ENCODE measurements at regions not wholly inside any gene's neighbourhood (a gene's known extent, or its start where the extent isn't known, plus 50 kb on each side); places are given as distances from the start of the nearest gene placed in this dataset.

- CTCF ChIA-PET: no interaction called here
- H3K27me3 Mint-ChIP-seq (ENCODE audit: unreplicated experiment): no peaks in the 10 kb centered on the region
- no peaks in the 10 kb centered on the region for H3K36me3 Mint-ChIP-seq (ENCODE audit: insufficient read depth, unreplicated experiment)
- TF ChIP-seq, protein P1, sequence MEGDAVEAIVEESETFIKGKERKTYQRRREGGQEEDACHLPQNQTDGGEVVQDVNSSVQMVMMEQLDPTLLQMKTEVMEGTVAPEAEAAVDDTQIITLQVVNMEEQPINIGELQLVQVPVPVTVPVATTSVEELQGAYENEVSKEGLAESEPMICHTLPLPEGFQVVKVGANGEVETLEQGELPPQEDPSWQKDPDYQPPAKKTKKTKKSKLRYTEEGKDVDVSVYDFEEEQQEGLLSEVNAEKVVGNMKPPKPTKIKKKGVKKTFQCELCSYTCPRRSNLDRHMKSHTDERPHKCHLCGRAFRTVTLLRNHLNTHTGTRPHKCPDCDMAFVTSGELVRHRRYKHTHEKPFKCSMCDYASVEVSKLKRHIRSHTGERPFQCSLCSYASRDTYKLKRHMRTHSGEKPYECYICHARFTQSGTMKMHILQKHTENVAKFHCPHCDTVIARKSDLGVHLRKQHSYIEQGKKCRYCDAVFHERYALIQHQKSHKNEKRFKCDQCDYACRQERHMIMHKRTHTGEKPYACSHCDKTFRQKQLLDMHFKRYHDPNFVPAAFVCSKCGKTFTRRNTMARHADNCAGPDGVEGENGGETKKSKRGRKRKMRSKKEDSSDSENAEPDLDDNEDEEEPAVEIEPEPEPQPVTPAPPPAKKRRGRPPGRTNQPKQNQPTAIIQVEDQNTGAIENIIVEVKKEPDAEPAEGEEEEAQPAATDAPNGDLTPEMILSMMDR (IDR thresholded peaks at IDR 0.05; ENCODE audit: unreplicated experiment): no peak
- no peak for DNase-seq
- no TSS peak for BruUV-seq (replicated peaks)
- intact Hi-C loops (cut with micrococcal nuclease; ENCODE audit: unreplicated experiment): no loop called here
- no peaks in the 10 kb centered on the region for H3K4me1 Mint-ChIP-seq (ENCODE audit: low read depth, unreplicated experiment)
- H3K4me3 Mint-ChIP-seq (ENCODE audit: low read depth, unreplicated experiment): no peak overlapping the region
- no peak overlapping the region for H3K27ac Mint-ChIP-seq (ENCODE audit: unreplicated experiment)
- peaks cover 9% of the 10 kb centered on the region for H3K9me3 Mint-ChIP-seq (ENCODE audit: low read depth, unreplicated experiment)
Observed at GRCh38 chr5:161212123-161212712, 334.3 kb downstream of the GABRB2 start.

DNA sequence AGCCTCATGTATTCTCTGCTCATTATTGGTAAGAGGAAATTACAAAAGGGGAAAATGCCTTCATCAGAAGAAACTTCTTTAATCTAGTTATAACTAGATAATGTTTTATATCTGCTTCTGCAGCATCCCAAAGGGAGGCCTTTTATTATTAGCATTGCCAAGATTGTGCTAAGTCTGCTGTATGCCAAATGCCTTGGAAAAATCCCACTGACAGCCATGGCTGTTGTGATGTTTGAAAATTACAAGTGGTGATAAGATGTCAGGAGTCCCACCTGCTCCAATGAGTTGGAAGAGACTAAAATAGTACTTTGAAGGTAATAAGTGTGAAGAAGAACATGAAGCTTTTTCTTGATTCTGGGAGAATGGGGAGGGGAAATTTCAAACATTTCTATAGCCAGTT lies 345.0 kb downstream of the GABRB2 start:
- Mint-ChIP-seq H3K27me3 (ENCODE audit: unreplicated experiment) (no peaks in the 10 kb centered on the region), H3K36me3 (ENCODE audit: insufficient read depth, unreplicated experiment) (no peaks in the 10 kb centered on the region), H3K27ac (ENCODE audit: unreplicated experiment) (no peak overlapping the region), H3K4me3 (ENCODE audit: low read depth, unreplicated experiment) (no peak overlapping the region), H3K9me3 (ENCODE audit: low read depth, unreplicated experiment) (peaks cover 6% of the 10 kb centered on the region), H3K4me1 (ENCODE audit: low read depth, unreplicated experiment) (no peaks in the 10 kb centered on the region)
- CTCF ChIA-PET: no interaction called here
- BruUV-seq (replicated peaks): no TSS peak
- intact Hi-C loops (cut with micrococcal nuclease; ENCODE audit: unreplicated experiment): no loop called here
- DNase-seq: no peak
- TF ChIP-seq, protein P1 (IDR thresholded peaks at IDR 0.05; ENCODE audit: unreplicated experiment): no peak

DNA sequence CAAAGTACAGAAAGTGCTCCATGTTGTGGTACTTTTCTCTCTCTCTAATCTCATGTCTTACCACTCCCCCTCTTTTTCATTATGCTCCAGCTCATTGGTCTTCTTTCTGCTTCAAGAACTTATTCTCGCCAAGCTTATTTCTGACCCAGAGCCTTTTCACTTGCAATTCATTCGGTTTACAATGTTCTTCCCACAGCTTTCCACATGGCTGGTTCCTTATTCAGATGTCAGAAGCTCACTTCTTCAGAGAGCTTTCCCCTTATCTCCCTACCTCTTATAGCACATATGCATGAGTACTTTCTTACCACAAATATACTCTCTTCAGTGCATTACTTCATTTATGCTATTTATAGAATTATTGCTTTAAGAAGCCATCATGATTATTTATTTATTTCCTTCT lies 338.8 kb upstream of the ATP10B start:
- intact Hi-C loops (cut with micrococcal nuclease; ENCODE audit: unreplicated experiment): loop anchor here (5.0 kb wide), 1 partner anchor 268 kb away; no protein-coding TSS in a partner anchor
- TF ChIP-seq, protein P1 (IDR thresholded peaks at IDR 0.05; ENCODE audit: unreplicated experiment): no peak
- no peak overlapping the region for H3K4me3 Mint-ChIP-seq (ENCODE audit: low read depth, unreplicated experiment)
- DNase-seq: no peak
- no TSS peak for BruUV-seq (replicated peaks)
- peaks cover 2% of the 10 kb centered on the region for H3K9me3 Mint-ChIP-seq (ENCODE audit: low read depth, unreplicated experiment)
- no peaks in the 10 kb centered on the region for H3K27me3 Mint-ChIP-seq (ENCODE audit: unreplicated experiment)
- CTCF ChIA-PET: no interaction called here
- no peaks in the 10 kb centered on the region for H3K36me3 Mint-ChIP-seq (ENCODE audit: insufficient read depth, unreplicated experiment)
- peaks cover 9% of the 10 kb centered on the region for H3K4me1 Mint-ChIP-seq (ENCODE audit: low read depth, unreplicated experiment)
- no peak overlapping the region for H3K27ac Mint-ChIP-seq (ENCODE audit: unreplicated experiment)

GRCh38 chr5:161190086-161190485 lies 338.1 kb upstream of the ATP10B start:
- TF ChIP-seq, protein P1 (IDR thresholded peaks at IDR 0.05; ENCODE audit: unreplicated experiment): no peak
- CTCF ChIA-PET: interaction anchor here (0.8 kb wide), 1 partner anchor 290 kb away, joined by 6 read pairs; no protein-coding TSS in a partner anchor
- Mint-ChIP-seq H3K36me3 (ENCODE audit: insufficient read depth, unreplicated experiment) (no peaks in the 10 kb centered on the region), H3K27me3 (ENCODE audit: unreplicated experiment) (no peaks in the 10 kb centered on the region), H3K4me1 (ENCODE audit: low read depth, unreplicated experiment) (peaks cover 9% of the 10 kb centered on the region), H3K4me3 (ENCODE audit: low read depth, unreplicated experiment) (no peak overlapping the region), H3K27ac (ENCODE audit: unreplicated experiment) (no peak overlapping the region), H3K9me3 (ENCODE audit: low read depth, unreplicated experiment) (no peaks in the 10 kb centered on the region)
- intact Hi-C loops (cut with micrococcal nuclease; ENCODE audit: unreplicated experiment): loop anchor here (5.0 kb wide), 1 partner anchor 268 kb away; no protein-coding TSS in a partner anchor
- no peak for DNase-seq
- BruUV-seq (replicated peaks): no TSS peak

Data from Calu3 (cell line).